ENCODE measurements at regions not wholly inside any gene's neighbourhood (a gene's known extent, or its start where the extent isn't known, plus 50 kb on each side); places are given as distances from the start of the nearest gene placed in this dataset.

- intact Hi-C loops (cut with DNase I): no loop called here
These were observed 1316.3 kb downstream of the STIM2 start for GRCh38 chr4:28176942-28177341.

GRCh38 chr4:28177641-28178040 is 1317.0 kb downstream of the STIM2 start:
- Histone ChIP-seq H3K4me3 (no peak overlapping the region), H3K27me3 (no peaks in the 10 kb centered on the region), H3K9me3 (no peaks in the 10 kb centered on the region), H3K36me3 (no peaks in the 10 kb centered on the region), H3K27ac (no peak overlapping the region), H3K4me1 (no peaks in the 10 kb centered on the region)
- no peak for DNase-seq (ENCODE audit: low spot score in 2 of 2)
- intact Hi-C loops (cut with DNase I): no loop called here
- TF ChIP-seq CTCF (IDR thresholded peaks at IDR 0.05): no peak

More at GRCh38 chr4:28176942-28177341, 1316.3 kb downstream of the STIM2 start:
- H3K4me3 ChIP-seq: no peak overlapping the region
- H3K9me3 ChIP-seq: no peaks in the 10 kb centered on the region
- no peak overlapping the region for H3K27ac ChIP-seq
- H3K36me3 ChIP-seq: no peaks in the 10 kb centered on the region
- no peak for DNase-seq (ENCODE audit: low spot score in 2 of 2)
- no peak for TF ChIP-seq CTCF (IDR thresholded peaks at IDR 0.05)
- no peaks in the 10 kb centered on the region for H3K4me1 ChIP-seq
- no peaks in the 10 kb centered on the region for H3K27me3 ChIP-seq

- DNase-seq (ENCODE audit: low spot score in 2 of 2): no peak
- Histone ChIP-seq H3K27me3 (no peaks in the 10 kb centered on the region), H3K4me1 (no peaks in the 10 kb centered on the region), H3K36me3 (no peaks in the 10 kb centered on the region), H3K27ac (no peak overlapping the region), H3K4me3 (no peak overlapping the region), H3K9me3 (no peaks in the 10 kb centered on the region)
- no peak for TF ChIP-seq CTCF (IDR thresholded peaks at IDR 0.05)
- intact Hi-C loops (cut with DNase I): no loop called here
These were observed 1318.5 kb downstream of the STIM2 start for GRCh38 chr4:28179126-28179525.

GRCh38 chr4:28209371-28209924 is 1348.8 kb downstream of the STIM2 start:
- H3K9me3 ChIP-seq: no peaks in the 10 kb centered on the region
- no peaks in the 10 kb centered on the region for H3K4me1 ChIP-seq
- H3K27ac ChIP-seq: no peak overlapping the region
- H3K27me3 ChIP-seq: no peaks in the 10 kb centered on the region
- DNase-seq (ENCODE audit: low spot score in 2 of 2): no peak
- H3K36me3 ChIP-seq: no peaks in the 10 kb centered on the region
- intact Hi-C loops (cut with DNase I): no loop called here
- no peak overlapping the region for H3K4me3 ChIP-seq
- TF ChIP-seq CTCF (IDR thresholded peaks at IDR 0.05): no peak

GRCh38 chr4:28211676-28212470 is 1351.2 kb downstream of the STIM2 start:
- H3K9me3 ChIP-seq: no peaks in the 10 kb centered on the region
- no peaks in the 10 kb centered on the region for H3K36me3 ChIP-seq
- no peak for DNase-seq (ENCODE audit: low spot score in 2 of 2)
- intact Hi-C loops (cut with DNase I): no loop called here
- H3K27ac ChIP-seq: no peak overlapping the region
- H3K4me3 ChIP-seq: no peak overlapping the region
- no peaks in the 10 kb centered on the region for H3K4me1 ChIP-seq
- no peaks in the 10 kb centered on the region for H3K27me3 ChIP-seq
- TF ChIP-seq CTCF (IDR thresholded peaks at IDR 0.05): no peak

All from ascending aorta (tissue), 2 donors.